NCI-H345 (cell line): ENCODE measurements at regions not wholly inside any gene's neighbourhood (a gene's known extent, or its start where the extent isn't known, plus 50 kb on each side); places are given as distances from the start of the nearest gene placed in this dataset.
"Not testable (repeated sequence)": the region's sequence is repeated elsewhere in the genome, so short reads cannot be mapped to it uniquely, and the experiment has no call there.

Experiments used
- DNase-seq: peaks from one replicate; lab custom pipeline; 2025; lab: John Stamatoyannopoulos, UW

- DNase-seq = no peak
Measured at GRCh38 chr15:77839970-77840905, 207.5 kb upstream of the LINGO1 start.

DNA sequence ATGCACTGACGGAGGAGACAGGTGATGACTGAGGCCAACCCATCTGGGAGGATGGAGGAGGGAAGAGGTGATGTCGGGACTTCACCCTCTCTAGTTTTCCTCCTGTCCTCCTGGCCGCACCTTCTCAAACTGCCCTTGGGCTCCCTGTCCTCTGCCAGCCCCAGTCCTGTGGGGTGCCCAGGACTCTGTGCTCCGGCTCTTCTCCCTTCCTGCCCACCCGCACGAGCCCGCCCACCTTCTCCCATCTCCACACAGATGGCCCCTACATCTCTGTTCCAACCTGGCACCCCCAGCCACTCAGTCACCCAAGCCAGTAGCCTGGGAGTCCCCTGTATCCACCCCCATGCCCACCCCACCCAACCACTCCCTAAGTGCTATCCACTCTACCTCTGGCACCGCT is 206.7 kb upstream of the LINGO1 start:
- no peak for DNase-seq

GRCh38 chr15:77838595-77838994 is 205.9 kb upstream of the LINGO1 start:
- no peak for DNase-seq

GRCh38 chr15:77838061-77838460 is 205.3 kb upstream of the LINGO1 start:
- no peak for DNase-seq

DNA sequence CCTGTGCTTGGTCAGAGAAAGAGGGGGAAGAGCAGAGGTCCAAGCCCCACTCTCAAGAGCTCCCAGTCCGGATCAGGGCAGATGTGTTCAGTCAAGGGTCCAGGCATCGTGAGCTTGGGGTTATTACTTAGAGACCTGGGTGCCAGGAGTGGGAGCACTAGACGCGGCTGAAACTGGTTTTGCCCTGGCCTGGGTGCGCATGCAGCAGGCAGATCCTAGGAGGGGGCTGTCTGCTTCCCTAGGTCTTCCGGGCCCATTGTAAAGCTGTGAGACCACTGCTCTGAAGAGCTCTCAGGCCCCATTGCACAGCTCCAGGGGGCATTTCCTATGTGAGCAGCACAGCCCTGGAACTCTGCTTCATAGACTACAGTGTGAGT is 204.9 kb upstream of the LINGO1 start:
- no peak for DNase-seq

GRCh38 chr15:77836906-77837648 is 204.4 kb upstream of the LINGO1 start:
- DNase-seq = no peak

DNA sequence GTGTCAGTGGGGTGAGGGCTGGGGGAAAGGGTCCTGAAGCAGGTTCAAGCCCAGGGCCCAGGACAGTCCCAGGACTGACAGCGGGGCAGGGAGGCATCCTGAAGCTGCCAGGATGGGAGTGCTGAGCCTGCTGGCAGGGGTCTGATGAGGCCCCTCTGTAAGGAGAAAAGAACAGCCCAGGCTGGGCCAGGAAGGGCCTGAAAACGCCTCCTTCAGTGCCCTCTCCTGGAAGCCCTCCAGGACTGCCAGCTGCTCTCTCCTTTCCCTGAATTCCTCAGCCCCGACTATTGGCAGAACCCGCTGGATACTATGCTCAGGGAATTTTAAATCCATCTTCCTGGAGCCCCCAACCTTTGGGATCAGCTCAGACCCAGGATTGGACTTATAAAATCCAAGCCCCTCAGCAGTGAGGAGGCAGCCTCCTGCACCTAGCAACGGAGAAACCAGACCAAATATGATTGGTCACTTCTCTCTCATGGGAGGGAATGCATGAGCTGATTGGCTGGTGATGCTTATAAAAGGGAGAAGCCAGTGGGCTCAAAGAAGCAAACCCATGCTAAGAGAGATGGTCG is 203.5 kb upstream of the LINGO1 start:
- no peak for DNase-seq

- no peak for DNase-seq
Measured at GRCh38 chr15:77834276-77834990, 201.7 kb upstream of the LINGO1 start.

GRCh38 chr15:77832874-77833273 is 200.2 kb upstream of the LINGO1 start:
- DNase-seq = no peak

DNA sequence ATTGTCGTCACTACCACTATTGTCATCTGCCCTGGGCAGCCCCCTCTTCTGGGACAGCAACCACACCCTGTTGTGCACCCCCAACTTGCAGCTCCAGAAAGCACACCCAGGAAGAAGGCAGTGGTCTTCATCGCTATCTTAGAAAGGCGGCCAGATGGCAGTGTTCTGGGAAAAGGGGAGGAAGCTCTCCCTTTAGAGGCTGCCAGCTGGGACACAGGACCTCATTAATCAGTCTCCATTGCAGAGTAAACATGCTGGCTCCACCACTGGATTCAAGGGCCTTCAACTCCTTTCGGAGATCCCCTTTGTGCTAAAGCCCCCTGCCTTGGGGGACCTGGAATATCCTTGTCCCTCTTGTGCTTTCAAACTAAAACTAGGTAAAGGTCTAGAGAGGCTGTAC is 199.3 kb upstream of the LINGO1 start:
- no peak for DNase-seq

GRCh38 chr15:77830051-77830468 is 197.3 kb upstream of the LINGO1 start:
- no peak for DNase-seq

- DNase-seq = not testable (repeated sequence)
Measured at GRCh38 chr15:77829331-77829730, 196.6 kb upstream of the LINGO1 start.

GRCh38 chr15:77827860-77828259 is 195.1 kb upstream of the LINGO1 start:
- DNase-seq = no peak

DNA sequence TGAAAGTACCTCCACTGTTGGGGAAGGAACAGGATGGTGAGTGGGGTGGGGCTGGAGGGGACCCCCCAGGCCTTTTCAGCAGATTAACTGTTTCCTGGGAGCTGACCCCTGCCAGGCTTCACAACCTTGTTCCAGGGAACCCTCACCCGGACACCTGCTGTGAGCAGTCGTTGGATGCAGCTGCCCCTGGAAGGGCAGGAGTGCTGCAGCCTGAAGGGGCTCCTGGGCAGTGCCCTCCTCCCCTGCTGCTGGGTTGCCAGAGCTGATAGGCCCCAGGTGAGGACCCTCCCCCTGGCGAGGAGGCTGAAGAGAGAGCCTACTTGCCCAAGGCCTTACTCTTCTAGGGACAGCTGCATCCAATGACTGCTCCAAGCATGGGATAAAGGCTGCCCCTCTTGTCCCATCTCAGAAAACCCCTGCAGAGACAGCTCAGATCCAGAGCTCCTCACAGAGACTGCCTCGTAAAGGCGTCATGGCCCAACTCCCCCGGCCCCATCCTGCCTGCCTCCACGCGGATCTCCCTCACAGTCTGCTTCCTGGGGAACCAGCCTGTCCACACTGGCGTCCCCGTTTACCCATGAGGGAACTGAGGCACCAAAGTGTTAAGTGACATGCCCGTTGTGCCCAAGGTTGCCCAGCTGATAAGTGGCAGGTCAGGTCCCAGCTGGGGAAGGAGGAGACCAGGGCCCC is 193.4 kb upstream of the LINGO1 start:
- no peak for DNase-seq

GRCh38 chr15:77825546-77825945 is 192.8 kb upstream of the LINGO1 start:
- no peak for DNase-seq

- DNase-seq = no peak
Measured at GRCh38 chr15:77825252-77825542, 192.5 kb upstream of the LINGO1 start.

DNA sequence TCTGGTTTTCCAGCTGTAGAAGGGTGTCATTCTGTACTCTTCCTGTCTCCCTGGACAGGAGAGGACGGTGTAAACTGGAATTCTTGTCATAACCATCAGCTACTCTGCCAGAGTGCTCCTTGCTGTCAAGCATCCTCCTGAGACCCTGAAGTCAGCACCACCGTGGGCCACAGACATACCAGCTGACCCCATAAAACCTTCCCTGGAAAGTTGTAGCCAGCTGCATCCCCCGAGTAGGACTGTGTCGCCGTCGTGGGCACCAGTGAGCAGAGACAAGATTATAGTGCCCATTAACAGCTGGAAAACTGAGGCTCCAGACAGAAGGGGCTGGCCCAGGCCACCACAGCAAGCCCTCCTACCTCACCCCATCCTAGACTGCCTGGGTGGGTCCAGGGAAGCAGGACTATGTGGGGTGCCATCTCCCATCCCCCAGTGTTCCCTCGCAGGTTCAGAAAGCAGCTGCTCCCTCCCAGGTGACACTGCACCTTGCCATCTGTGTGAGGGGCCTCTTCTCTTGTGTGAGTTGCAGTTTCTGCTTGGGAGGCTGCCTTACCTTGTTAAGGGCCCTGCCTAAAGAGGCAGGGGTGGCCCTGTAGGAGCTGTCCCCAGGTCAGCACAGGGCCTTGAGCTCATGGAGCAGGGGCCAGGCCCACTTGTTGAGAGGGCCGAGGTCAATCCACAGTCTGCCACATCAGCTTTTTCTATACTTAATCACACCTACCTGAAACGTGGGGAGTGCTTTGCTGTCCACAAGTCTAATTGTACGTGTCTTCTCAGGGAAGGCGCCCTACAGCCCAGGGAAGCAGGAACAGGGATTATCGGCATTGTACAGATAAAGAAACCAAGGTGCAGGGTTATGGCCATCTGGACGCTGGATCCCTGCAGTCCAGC is 191.9 kb upstream of the LINGO1 start:
- no peak for DNase-seq

DNA sequence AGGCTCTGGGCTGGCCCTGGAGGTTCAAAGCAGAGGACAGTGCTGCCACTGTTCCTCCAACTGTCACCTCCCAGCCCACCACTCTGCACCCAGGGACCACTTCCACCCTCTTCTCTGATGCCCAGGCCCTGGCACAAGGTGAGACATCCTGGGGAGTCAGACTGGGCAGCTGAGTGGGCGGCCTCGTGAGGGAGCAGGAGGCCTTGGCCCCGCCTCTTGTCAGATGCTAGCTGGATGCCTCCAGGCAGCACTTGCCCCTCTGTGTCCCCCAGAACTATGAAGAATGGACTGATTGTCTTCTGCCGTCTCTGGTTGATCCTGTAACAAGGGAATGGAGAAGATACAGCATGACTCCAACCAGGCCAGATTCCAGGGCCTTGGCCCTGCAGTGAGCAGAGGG is 191.0 kb upstream of the LINGO1 start:
- DNase-seq = no peak

DNA sequence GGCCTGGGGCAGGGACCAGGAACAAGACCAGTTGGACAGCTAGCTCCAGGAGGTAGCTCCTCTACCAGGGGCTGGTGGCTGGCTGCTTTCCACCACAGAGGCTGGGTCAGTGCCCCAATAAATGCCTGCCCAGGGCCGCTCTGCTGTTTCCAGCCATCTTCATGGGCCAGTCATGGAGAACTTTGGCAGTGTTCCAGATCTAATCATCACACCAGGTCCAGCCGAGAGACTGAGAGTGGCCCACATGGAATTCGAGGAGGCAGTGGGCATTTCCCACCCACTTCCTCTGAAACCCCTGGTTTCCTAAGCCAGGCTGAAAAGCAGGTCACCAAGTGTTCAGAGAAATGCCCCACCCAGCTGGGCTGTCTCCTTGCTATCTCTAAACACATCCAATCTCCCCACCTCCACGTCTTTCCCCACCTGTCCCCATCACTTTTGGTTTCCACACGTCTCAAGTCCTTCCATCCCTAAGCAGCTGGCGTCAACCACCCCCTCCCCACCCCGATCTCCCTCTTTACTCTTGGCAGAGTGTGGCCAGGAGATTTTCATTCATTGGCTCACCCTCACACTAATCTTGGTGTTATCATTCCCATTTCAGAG is 190.0 kb upstream of the LINGO1 start:
- no peak for DNase-seq

GRCh38 chr15:77821959-77822256 is 189.2 kb upstream of the LINGO1 start:
- DNase-seq = no peak
